HepG2 (cell line): ENCODE measurements at regions not wholly inside any gene's neighbourhood (a gene's known extent, or its start where the extent isn't known, plus 50 kb on each side); places are given as distances from the start of the nearest gene placed in this dataset.

ENCODE experiments used
- ATAC-seq: fragments of 200-7000 bp; cut with Tn5 transposase; 3 replicates; pipeline ENCODE4 v1.9.1; 2020; ENCODE audit warnings: mild to moderate bottlenecking, moderate library complexity
- BruUV-seq: library from RNA; stranded (reverse); fragments of 400-500 nt; replicated peaks from 2 replicates; lab custom pipeline; 2021; lab: Mats Ljungman, UMichigan
- CTCF ChIA-PET: fragments of 300-600 bp; formaldehyde crosslinking; extraction: SDS; loops from one replicate; lab custom pipeline; 2021; ENCODE audit warnings: low total read pairs, inconsistent platforms, low intra/inter-chr PET ratio; lab: Yijun Ruan, JAX
- POLR2A ChIA-PET: fragments of 350-600 bp; sonication (Branson Sonifier 250); formaldehyde crosslinking; loops from one replicate; lab custom pipeline; 2020; ENCODE audit warnings: antibody characterized with exemption, inconsistent platforms; lab: Yijun Ruan, JAX
- DNase-seq: peaks from one replicate; pipeline ENCODE4 v3.0.0-alpha.2; 2015; ENCODE audit warnings: low spot score
- FAIRE-seq: peaks from 3 replicates; lab custom pipeline; 2011; peaks lifted over from hg19 to GRCh38; lab: Jason Lieb, UNC
- H2AFZ ChIP-seq: one replicate; pipeline ENCODE4 v1.6.1; 2011; ENCODE audit warnings: low read length, inconsistent platforms
- H3K27ac ChIP-seq: fragments of 300-600 bp; 3 replicates; pipeline ENCODE4 v1.8.0; 2011; ENCODE audit warnings: mixed run types, mild to moderate bottlenecking, mixed read lengths, low read length, inconsistent platforms; ENCODE audit not compliant: insufficient read depth; ENCODE audit errors: extremely low read length
- H3K27me3 ChIP-seq, 2 experiments: fragments of 200-600 bp in 1 of 2; 2 replicates in 1 of 2; 3 replicates in 1 of 2; pipeline versions ENCODE4 v1.6.0 to v1.8.0; 2011; ENCODE audit warnings: low read length in 2 of 2, mild to moderate bottlenecking in 2 of 2, moderate library complexity in 2 of 2, inconsistent platforms in 1 of 2; ENCODE audit not compliant: insufficient read depth in 2 of 2, control insufficient read depth in 1 of 2
- H3K36me3 ChIP-seq, 2 experiments: fragments of 200-600 bp in 1 of 2; replicated peaks in 1 of 2; 2 replicates in 1 of 2; 3 replicates in 1 of 2; pipeline versions ENCODE4 v1.5.1 to v1.8.0; 2011; ENCODE audit warnings: low read length in 2 of 2, inconsistent platforms in 1 of 2; ENCODE audit not compliant: insufficient read depth in 2 of 2, control insufficient read depth in 1 of 2
- H3K4me1 ChIP-seq: 2 replicates; pipeline ENCODE4 v1.5.1; 2012; ENCODE audit warnings: low read length, inconsistent platforms; ENCODE audit not compliant: insufficient read depth
- H3K4me2 ChIP-seq: 2 replicates; pipeline ENCODE4 v1.6.0; 2011; ENCODE audit warnings: low read depth, low read length, inconsistent platforms
- H3K4me3 ChIP-seq, 3 experiments: fragments of 200-600 bp in 1 of 3; sonication (generic), shearing (Covaris generic) in 1 of 3; replicated peaks in 1 of 3; 2 replicates each; pipeline ENCODE4 v1.5.1; 2011 to 2016; ENCODE audit warnings: low read length in 3 of 3, inconsistent platforms in 2 of 3, low read depth in 2 of 3, mild to moderate bottlenecking in 2 of 3, control low read depth in 1 of 3, mixed read lengths in 1 of 3; ENCODE audit not compliant: insufficient read depth in 1 of 3
- H3K79me2 ChIP-seq: one replicate; pipeline ENCODE4 v1.6.1; 2011; ENCODE audit warnings: low read length, inconsistent platforms; ENCODE audit not compliant: insufficient read depth
- H3K9ac ChIP-seq: 2 replicates; pipeline ENCODE4 v1.6.0; 2011; ENCODE audit warnings: mild to moderate bottlenecking, low read depth, low read length, inconsistent platforms; ENCODE audit not compliant: insufficient read depth
- H3K9me3 ChIP-seq: 2 replicates; pipeline ENCODE4 v1.5.1; 2012; ENCODE audit warnings: mild to moderate bottlenecking, low read length
- H4K20me1 ChIP-seq: 2 replicates; pipeline ENCODE4 v1.6.0; 2011; ENCODE audit warnings: inconsistent platforms, mild to moderate bottlenecking, low read length, moderate library complexity; ENCODE audit not compliant: insufficient read depth
- E2F5 ChIP-seq: sonication (generic); formaldehyde crosslinking; conservative IDR thresholded peaks from 2 replicates; pipeline ENCODE4 v1.4.0; 2020; ENCODE audit warnings: missing genetic modification reagents
- KAT8 ChIP-seq: IDR thresholded peaks from 2 replicates; pipeline ENCODE4 v1.6.1; 2016; ENCODE audit warnings: missing genetic modification reagents, missing compliant biosample characterization
- MYNN ChIP-seq: sonication (generic); formaldehyde crosslinking; IDR thresholded peaks from 2 replicates; pipeline ENCODE4 v1.4.0; 2020; ENCODE audit warnings: mild to moderate bottlenecking, low read depth, missing genetic modification reagents
- TERF1 ChIP-seq: sonication (generic); formaldehyde crosslinking; IDR thresholded peaks from 2 replicates; pipeline ENCODE4 v1.8.0; 2022; ENCODE audit warnings: mild to moderate bottlenecking, missing genetic modification reagents, moderate library complexity
- TRIM22 ChIP-seq: fragments of 450-650 bp; IDR thresholded peaks from 2 replicates; pipeline ENCODE4 v1.6.1; 2017
- ZFY ChIP-seq: sonication (generic); formaldehyde crosslinking; IDR thresholded peaks from 2 replicates; pipeline ENCODE4 v1.4.0; 2020; ENCODE audit warnings: missing genetic modification reagents
- ZIK1 ChIP-seq: sonication (generic); formaldehyde crosslinking; IDR thresholded peaks from 2 replicates; pipeline ENCODE4 v1.5.0; 2020; ENCODE audit warnings: mild to moderate bottlenecking, low read depth, missing genetic modification reagents, borderline replicate concordance
- ZKSCAN5 ChIP-seq: sonication (generic); formaldehyde crosslinking; IDR thresholded peaks from 2 replicates; pipeline ENCODE4 v1.5.1; 2020; ENCODE audit warnings: mild to moderate bottlenecking, missing genetic modification reagents
- ZNF616 ChIP-seq: sonication (generic); formaldehyde crosslinking; IDR thresholded peaks from 2 replicates; pipeline ENCODE4 v1.5.0; 2020; ENCODE audit warnings: low read depth, mild to moderate bottlenecking, missing genetic modification reagents
- ZSCAN29 ChIP-seq: sonication (generic); formaldehyde crosslinking; conservative IDR thresholded peaks from 2 replicates; pipeline ENCODE4 v1.4.0; 2020; ENCODE audit warnings: mild to moderate bottlenecking, missing genetic modification reagents
- WGBS: methylation state at CpG from one replicate; pipeline ENCODE4 v1.1.6; 2017; ENCODE audit warnings: low lambda C conversion rate; 5-methylcytosine and 5-hydroxymethylcytosine counted together
- in situ Hi-C: cut with HindIII; loops from 2 replicates; pipeline ENCODE4 v1.10.0; 2017; ENCODE audit warnings: low pct_unique_long_range_greater_than_20kb; ENCODE audit not compliant: extremely low pct_ligation_motif_present
- intact Hi-C: fragments of 100-400 bp; cut with micrococcal nuclease; formaldehyde crosslinking; loops from one replicate; pipeline ENCODE4 v1.10.0; 2022; ENCODE audit not compliant: unreplicated experiment

GRCh38 chr11:111440416-111441205 lies 61.5 kb upstream of the POU2AF1 start:
- no peak overlapping the region for H3K4me2 ChIP-seq
- FAIRE-seq (no peak), ATAC-seq (no peak), DNase-seq (no peak)
- no peak overlapping the region for H3K4me3 ChIP-seq
- BruUV-seq = no TSS peak
- H4K20me1 ChIP-seq = no peaks in the 10 kb centered on the region
- 48% methylated on average over 5 of the region's 5 CpGs for WGBS
- peaks cover 0 to 9% of the 10 kb centered on the region in 2 experiments; a peak in 1 of 5 replicates for H3K27me3 ChIP-seq
- no peak overlapping the region for H2AFZ ChIP-seq
- in situ Hi-C loops (loop anchor here (5.0 kb wide), 1 partner anchor 978 kb away; no protein-coding TSS in a partner anchor), intact Hi-C loops (loop anchor here (10.0 kb wide), 1 partner anchor 1236 kb away; no protein-coding TSS in a partner anchor)
- no peaks in the 10 kb centered on the region for H3K36me3 ChIP-seq
- no peaks in the 10 kb centered on the region for H3K9me3 ChIP-seq
- H3K4me1 ChIP-seq = peaks cover 47% of the 10 kb centered on the region
- ChIA-PET POLR2A (interaction anchor here (1.5 kb wide), 1 partner anchor 11 kb away, joined by 3 read pairs; no protein-coding TSS in a partner anchor), CTCF (no interaction called here)
- TF ChIP-seq KAT8 (CRISPR knock-in tag) = no peak
- no peak overlapping the region for H3K9ac ChIP-seq
- H3K79me2 ChIP-seq = no peaks in the 10 kb centered on the region
- H3K27ac ChIP-seq = no peak overlapping the region

GRCh38 chr11:111439901-111440300 lies 60.8 kb upstream of the POU2AF1 start:
- ATAC-seq = no peak
- 46% methylated on average over 1 of the region's 1 CpG for WGBS
- POLR2A ChIA-PET = interaction anchor here (1.5 kb wide), 1 partner anchor 11 kb away, joined by 3 read pairs; no protein-coding TSS in a partner anchor
- no peaks in the 10 kb centered on the region for H4K20me1 ChIP-seq
- no peaks in the 10 kb centered on the region for H3K36me3 ChIP-seq
- peaks cover 47% of the 10 kb centered on the region for H3K4me1 ChIP-seq
- no peaks in the 10 kb centered on the region for H3K9me3 ChIP-seq
- no peaks in the 10 kb centered on the region for H3K79me2 ChIP-seq
- no peak overlapping the region for H3K9ac ChIP-seq
- intact Hi-C loops (loop anchor here (10.0 kb wide), 1 partner anchor 1235 kb away; no protein-coding TSS in a partner anchor), in situ Hi-C loops (loop anchor here (5.0 kb wide), 1 partner anchor 978 kb away; no protein-coding TSS in a partner anchor)
- CTCF ChIA-PET = no interaction called here
- H3K4me2 ChIP-seq = no peak overlapping the region
- peaks cover 0 to 5% of the 10 kb centered on the region in 2 experiments; a peak in 1 of 5 replicates for H3K27me3 ChIP-seq
- H3K27ac ChIP-seq = no peak overlapping the region
- FAIRE-seq = no peak
- H2AFZ ChIP-seq = no peak overlapping the region
- H3K4me3 ChIP-seq = no peak overlapping the region
- DNase-seq = no peak
- no TSS peak for BruUV-seq
- no peak for TF ChIP-seq ZFY (CRISPR knock-in tag)
- TF ChIP-seq MYNN (CRISPR knock-in tag) = no peak
- TF ChIP-seq TERF1 (CRISPR knock-in tag) = no peak
- no peak for TF ChIP-seq TRIM22
- TF ChIP-seq ZIK1 (CRISPR knock-in tag) = no peak
- no peak for TF ChIP-seq ZNF616 (CRISPR knock-in tag)
- TF ChIP-seq E2F5 = no peak
- TF ChIP-seq ZKSCAN5 (CRISPR knock-in tag) = no peak
- no peak for TF ChIP-seq ZSCAN29 (CRISPR knock-in tag)
